ENCODE measurements at regions not wholly inside any gene's neighbourhood (a gene's known extent, or its start where the extent isn't known, plus 50 kb on each side); places are given as distances from the start of the nearest gene placed in this dataset.

GRCh38 chr7:106476751-106477150 lies 184.2 kb downstream of the CCDC71L start:
- no peak for TF ChIP-seq CTCF (IDR thresholded peaks at IDR 0.05; ENCODE audit: insufficient read depth, low read length, poor library complexity, severe bottlenecking)
- no peak for DNase-seq (ENCODE audit: low read depth)
- H3K4me3 ChIP-seq (ENCODE audit: low read depth, low read length) = no peak overlapping the region
- no peaks in the 10 kb centered on the region for H3K27me3 ChIP-seq (ENCODE audit: control insufficient read depth, insufficient read depth, low read length)
- H3K36me3 ChIP-seq (ENCODE audit: control insufficient read depth, insufficient read depth, low read length) = no peaks in the 10 kb centered on the region

GRCh38 chr7:106472741-106473140 lies 188.0 kb upstream of the NAMPT start:
- Histone ChIP-seq H3K4me3 (ENCODE audit: low read depth, low read length) (no peak overlapping the region), H3K27me3 (ENCODE audit: control insufficient read depth, insufficient read depth, low read length) (no peaks in the 10 kb centered on the region), H3K36me3 (ENCODE audit: control insufficient read depth, insufficient read depth, low read length) (no peaks in the 10 kb centered on the region)
- DNase-seq (ENCODE audit: low read depth) = no peak
- no peak for TF ChIP-seq CTCF (IDR thresholded peaks at IDR 0.05; ENCODE audit: insufficient read depth, low read length, poor library complexity, severe bottlenecking)

- no peak for TF ChIP-seq CTCF (IDR thresholded peaks at IDR 0.05; ENCODE audit: insufficient read depth, low read length, poor library complexity, severe bottlenecking)
- H3K36me3 ChIP-seq (ENCODE audit: control insufficient read depth, insufficient read depth, low read length) = no peaks in the 10 kb centered on the region
- no peak for DNase-seq (ENCODE audit: low read depth)
- H3K27me3 ChIP-seq (ENCODE audit: control insufficient read depth, insufficient read depth, low read length) = no peaks in the 10 kb centered on the region
- no peak overlapping the region for H3K4me3 ChIP-seq (ENCODE audit: low read depth, low read length)
Measured at GRCh38 chr7:106471686-106472440, 187.1 kb upstream of the NAMPT start.

- no peak for TF ChIP-seq CTCF (IDR thresholded peaks at IDR 0.05; ENCODE audit: insufficient read depth, low read length, poor library complexity, severe bottlenecking)
Measured at GRCh38 chr7:106471021-106471420, 186.2 kb upstream of the NAMPT start.

GRCh38 chr7:106466867-106467266 lies 182.1 kb upstream of the NAMPT start:
- TF ChIP-seq CTCF (IDR thresholded peaks at IDR 0.05; ENCODE audit: insufficient read depth, low read length, poor library complexity, severe bottlenecking) = no peak
- Histone ChIP-seq H3K4me3 (ENCODE audit: low read depth, low read length) (no peak overlapping the region), H3K36me3 (ENCODE audit: control insufficient read depth, insufficient read depth, low read length) (no peaks in the 10 kb centered on the region), H3K27me3 (ENCODE audit: control insufficient read depth, insufficient read depth, low read length) (no peaks in the 10 kb centered on the region)
- DNase-seq (ENCODE audit: low read depth) = no peak

More at GRCh38 chr7:106471021-106471420, 186.2 kb upstream of the NAMPT start:
- no peak for DNase-seq (ENCODE audit: low read depth)
- Histone ChIP-seq H3K27me3 (ENCODE audit: control insufficient read depth, insufficient read depth, low read length) (no peaks in the 10 kb centered on the region), H3K36me3 (ENCODE audit: control insufficient read depth, insufficient read depth, low read length) (no peaks in the 10 kb centered on the region), H3K4me3 (ENCODE audit: low read depth, low read length) (no peak overlapping the region)

Data from kidney epithelial cell (primary cell).